GM21786 (cell line): ENCODE measurements at regions not wholly inside any gene's neighbourhood (a gene's known extent, or its start where the extent isn't known, plus 50 kb on each side); places are given as distances from the start of the nearest gene placed in this dataset.

Source experiments
- ATAC-seq: cut with Tn5 transposase; IDR thresholded peaks from one replicate; pipeline ENCODE4 v1.9.1; 2021; ENCODE audit not compliant: unreplicated experiment

- no peak for ATAC-seq
Observed at GRCh38 chr1:222114536-222115156, 372.8 kb upstream of the DUSP10 start.

DNA sequence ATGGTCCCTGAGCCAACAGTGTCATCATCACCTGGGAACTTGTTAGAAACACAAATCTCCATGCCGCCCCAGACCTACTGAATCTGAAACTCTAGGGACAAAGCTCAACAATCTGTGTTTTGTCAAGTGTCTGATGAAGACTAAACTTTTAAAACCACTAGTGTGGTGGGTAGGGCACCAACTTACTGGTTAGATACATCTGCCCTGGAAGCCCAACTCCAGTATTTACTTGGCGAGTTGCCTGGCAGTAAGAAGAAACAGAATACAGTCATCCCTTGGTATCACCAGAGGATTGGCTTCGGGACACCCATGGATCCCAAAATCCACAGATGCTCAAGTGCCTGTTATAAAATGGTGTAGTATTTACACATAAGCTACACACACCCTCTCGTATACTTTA lies 367.9 kb upstream of the DUSP10 start:
- ATAC-seq, result no peak

DNA sequence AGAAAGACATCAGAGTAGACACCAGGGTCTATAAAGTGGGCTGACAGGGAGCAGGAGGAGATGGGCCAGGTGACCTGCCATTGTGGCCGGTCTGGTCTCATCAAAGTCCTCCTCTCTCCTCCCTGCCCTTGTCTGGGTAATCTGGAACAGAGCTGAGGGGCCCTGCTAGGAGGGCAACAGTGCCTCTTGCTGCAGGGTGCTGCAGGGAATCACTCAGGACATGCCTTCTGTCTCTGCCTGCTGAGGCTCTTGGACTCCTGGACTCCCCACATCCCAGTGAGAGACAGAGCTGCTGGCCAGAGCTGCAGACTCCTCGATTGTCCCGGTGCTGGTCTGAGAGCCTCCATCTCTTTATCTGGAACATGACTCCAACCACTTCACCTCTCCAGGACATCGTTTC lies 366.1 kb upstream of the DUSP10 start:
- ATAC-seq, result no peak

DNA sequence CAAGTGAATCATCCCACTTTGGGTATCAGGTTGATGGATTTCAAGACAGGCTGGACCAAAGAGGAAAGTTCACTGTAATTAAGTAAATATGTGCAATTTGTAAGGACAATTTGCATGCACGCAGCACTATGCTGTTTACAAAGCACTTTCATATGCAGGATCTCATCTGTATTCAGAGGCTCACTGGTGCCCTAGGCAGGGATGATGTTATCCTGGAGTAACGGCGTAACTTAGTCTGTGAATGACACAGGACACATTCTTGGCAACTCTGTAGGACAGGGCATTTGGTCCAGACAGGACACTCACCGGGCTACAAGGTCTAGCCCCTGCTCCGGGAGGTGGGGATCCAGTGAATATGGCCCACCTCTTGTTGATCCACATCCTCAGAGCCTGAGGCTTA lies 365.4 kb upstream of the DUSP10 start:
- no peak for ATAC-seq

GRCh38 chr1:222106377-222106776 lies 364.5 kb upstream of the DUSP10 start:
- no peak for ATAC-seq

DNA sequence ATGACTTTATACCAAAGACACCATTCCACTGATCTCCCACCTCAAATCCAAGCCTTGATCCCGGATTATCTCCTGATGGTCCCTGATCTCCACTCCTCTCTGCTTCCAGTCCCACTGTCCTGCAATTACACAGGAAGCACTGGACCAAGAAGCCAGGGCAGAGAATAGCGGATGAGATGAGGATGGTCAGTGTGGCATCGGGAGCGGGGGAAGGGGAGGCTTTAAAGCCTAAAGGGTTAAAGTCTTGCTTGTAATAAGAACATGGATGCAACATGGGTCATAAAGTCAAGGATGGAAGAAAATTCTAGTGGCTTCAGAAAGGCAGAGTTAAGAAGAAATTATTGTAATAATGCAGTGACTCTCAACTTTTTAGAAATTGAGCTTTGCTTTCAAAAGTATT lies 364.0 kb upstream of the DUSP10 start:
- ATAC-seq, result no peak

GRCh38 chr1:222105393-222105737 lies 363.5 kb upstream of the DUSP10 start:
- peak; percentile 66 for ATAC-seq

- no peak for ATAC-seq
Observed at GRCh38 chr1:222104694-222105392, 363.0 kb upstream of the DUSP10 start.

DNA sequence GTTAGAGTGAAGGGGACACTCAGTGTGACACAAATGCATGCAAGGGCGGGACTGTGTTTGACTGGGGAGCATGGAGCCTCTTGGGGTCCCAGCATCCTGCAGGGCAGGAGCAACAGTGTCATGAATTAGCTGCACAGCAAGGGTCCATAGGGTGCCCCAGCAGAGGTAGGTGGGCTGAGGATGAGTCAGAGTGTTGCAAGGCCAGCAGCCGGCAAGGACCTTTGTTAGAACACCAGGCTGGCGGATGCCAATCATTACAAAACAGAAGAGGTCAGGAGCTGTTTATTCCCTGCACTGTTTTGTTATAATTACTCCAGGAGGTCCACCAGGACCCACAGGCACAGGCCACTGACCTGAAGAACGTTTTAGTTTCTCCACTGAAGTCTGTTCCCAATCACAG lies 362.2 kb upstream of the DUSP10 start:
- ATAC-seq, result no peak

DNA sequence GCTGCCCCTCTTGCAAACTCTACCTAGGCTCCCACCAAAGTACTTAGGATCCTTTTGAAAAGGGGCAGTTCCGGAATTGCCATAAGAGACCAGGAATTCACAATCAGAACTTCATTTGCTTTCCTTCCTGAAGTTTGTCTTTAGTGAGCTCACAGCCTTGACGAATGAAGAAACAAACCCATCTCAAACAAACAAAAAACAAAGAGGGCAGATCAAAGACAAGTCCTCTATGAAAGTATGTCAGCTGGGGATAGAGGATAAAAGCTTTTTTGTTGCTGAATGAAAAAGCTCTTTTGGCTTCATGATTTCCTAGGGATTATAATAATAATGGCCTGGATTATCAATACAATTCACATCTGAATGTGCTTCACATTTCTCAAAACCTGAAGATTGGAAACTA lies 357.9 kb upstream of the DUSP10 start:
- no peak for ATAC-seq

DNA sequence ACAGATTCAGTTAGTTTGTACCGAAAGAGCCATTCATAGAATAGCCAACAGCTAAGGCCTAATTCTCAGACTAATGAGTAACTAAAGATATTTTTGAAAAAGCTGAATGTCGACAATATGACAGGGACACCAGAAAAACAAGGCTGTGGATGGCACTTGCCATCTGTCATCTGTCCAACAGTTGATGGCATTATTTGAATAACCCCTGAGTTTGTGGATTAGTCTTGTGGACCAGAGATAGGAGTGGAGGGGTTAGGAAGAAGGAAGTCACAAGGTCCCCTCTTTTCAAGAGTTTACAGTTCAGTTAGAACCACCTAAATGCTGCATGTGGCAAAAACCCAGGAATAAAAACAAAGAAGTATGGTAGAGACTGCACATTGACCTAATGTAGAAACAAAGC lies 356.5 kb upstream of the DUSP10 start:
- no peak for ATAC-seq

DNA sequence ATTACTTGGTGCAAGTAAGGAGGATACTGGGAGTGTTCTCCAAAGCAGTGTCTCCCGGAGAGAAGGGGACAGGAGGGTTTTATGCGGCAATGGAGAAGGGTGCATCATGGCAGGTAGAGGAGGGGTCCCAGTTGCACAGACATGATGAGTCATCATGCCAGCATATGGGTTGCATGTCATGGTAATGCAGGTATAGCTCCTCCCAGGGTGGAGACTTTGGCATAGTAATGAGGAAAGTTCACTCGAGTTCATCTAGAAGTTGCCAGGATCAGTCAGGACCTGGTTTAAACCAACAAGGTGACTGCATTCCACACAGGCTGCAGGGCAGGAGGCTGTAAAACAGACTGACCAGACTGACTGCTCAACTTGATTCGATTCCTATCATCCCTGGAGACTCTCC lies 355.7 kb upstream of the DUSP10 start:
- ATAC-seq, result no peak

DNA sequence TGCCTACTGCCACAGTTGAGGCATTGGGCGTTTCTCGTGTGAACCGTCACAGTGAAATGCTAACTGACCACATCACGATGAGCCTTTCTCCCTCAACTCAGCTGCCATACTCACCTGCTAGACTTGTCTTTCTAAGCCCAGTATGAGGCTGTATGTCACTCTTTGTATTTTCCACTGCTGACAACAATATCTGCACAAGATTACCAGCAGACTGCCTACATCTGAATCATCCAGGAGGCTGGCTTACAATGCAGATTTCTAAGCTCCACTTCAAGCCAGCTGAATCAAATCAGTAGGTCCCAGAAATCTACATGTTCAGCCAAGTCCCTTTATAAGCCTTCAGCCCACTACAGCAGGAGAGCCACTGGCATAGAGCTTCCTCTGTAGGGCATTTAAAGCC lies 355.0 kb upstream of the DUSP10 start:
- ATAC-seq, result no peak

DNA sequence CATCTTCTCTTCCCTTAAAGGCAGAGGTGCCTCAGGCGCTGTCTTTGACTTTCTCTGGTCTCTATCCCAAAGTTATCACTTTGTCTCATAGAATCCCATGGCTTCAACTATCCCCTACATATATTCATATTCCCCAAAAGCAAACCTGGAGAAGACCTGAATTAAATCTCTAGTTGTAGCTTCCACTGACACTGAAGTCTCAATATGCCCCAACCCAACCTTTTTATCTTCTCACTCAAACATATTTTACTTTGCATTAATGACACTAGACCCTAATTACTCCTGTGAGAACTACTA lies 354.5 kb upstream of the DUSP10 start:
- ATAC-seq, result no peak

DNA sequence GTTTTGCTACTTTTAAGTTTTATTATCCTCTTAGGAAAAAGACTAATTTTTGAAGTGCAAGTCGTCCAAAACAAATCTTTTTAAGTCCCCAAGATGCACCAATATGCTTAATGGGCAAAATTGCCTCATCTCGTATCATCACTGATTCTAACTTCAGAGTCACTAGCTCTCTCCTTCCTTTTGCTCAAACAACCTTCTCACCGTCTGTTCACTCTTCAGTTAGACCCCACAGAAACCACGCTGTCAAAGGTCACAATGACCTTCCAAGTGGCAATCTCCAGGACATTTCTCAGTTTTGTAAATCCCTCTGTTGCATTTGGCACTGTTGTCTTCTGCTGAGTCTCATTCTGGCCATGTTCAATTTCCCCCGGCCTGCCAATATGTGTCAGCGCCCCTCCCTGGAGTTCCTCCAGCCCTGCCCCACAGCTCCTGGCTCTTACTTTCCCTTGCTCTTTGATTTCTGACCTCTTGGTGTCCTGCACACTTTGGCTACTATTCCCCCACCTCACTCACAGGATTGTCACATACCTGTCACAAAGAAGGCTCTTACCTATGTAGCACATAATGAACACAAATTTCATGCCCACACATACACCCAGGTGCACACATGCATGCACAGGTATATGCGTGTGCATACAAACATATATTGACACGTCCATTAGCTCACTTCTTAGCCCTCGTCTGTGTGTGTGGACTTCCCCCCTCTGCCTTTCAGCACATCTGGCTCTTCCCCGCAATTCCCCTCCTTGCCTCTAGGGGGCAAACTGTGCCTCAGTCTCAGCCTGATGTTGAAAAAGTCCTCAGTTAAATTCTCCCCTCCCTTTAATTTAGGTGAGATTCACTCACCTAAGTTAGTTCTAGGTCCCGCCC lies 354.0 kb upstream of the DUSP10 start:
- ATAC-seq, result peak; percentile 77

DNA sequence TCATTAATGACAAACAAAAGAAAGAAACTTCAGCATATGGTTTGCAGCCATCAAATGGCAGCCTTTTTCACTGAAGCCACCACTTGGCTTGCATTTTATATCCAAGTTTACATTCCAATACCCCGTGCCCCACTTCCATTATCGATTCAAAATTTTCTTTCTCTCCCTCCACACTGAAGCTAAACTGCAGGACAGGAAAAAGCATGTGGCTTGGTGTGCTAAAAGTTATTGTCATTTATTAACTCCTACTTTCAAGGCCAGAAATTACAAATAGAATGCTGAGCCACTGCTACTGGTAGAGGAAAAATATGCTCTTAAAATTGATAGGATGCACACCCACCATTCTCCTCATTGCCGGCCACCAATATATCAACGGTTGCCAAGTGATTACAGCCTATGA lies 351.6 kb upstream of the DUSP10 start:
- no peak for ATAC-seq

DNA sequence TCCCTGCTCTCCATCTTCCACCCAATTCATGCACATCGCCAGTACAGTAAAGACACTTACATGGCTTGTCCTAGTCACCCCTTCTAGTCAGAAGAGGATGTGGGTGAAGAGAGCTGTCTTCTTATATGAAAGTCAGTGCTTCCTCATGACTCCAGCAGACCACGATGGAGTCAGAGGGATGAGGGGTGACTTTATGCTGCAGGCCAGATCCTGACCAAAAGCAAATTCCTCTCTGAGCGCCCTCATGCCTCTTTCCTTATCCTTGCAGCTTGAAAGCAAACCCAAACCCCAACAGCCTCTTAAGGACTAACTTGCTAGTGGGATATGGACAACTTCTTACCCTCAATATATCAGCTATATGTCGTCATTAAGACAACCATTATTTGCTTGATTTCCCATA lies 348.2 kb upstream of the DUSP10 start:
- ATAC-seq, result no peak

DNA sequence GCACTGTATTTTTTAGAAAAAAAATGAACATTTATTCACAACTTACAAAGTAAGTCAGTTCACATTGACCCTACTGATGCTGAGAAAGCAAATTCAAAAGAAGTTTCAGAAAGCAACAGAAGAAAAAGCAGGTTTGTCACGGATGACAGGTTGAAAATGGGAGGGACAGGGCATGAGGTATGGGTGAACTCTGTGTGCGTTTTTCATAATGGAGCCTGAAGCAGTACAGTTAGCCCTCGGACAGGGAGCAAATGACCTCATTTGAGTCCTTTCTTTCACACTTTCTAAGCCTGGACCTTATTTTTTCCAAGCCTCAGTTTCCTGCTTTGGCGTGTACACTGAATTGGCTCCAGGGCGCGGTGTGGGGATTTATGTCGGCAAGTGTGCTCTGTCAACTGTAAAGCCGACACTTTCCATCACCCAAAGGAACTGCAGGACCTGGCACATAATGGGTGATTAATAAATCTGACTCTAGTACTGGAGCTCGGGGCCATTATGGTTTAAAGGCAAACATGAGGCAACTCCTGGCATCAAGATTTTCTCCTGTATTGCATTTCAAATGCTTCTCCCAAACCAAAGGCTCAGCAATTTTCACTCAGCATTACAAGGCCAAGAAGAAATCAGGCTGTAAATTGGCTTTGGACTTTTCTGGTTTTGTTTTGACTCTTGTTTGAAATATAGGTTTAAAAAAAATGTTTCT lies 345.5 kb upstream of the DUSP10 start:
- no peak for ATAC-seq

- no peak for ATAC-seq
Observed at GRCh38 chr1:222084996-222085395, 343.1 kb upstream of the DUSP10 start.

DNA sequence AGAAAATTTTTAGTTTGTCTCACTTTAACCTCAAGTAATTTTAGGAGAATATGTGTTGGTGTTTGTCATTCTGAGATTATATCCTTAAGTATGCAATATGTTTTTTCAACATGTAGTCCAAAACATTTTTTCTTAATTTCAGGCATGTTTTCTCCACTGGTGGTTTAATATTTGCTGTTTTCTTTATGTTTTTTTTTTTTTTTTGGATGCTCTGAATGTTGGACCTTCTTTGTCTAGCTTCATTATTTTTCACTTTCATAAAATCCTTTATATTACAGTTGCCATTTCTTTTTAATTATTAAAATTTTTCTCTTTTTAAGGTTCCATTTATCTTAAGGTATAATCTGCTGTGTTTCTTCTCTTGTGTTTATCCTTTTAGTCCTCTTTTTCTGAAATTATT lies 342.2 kb upstream of the DUSP10 start:
- ATAC-seq, result no peak

- no peak for ATAC-seq
Observed at GRCh38 chr1:222081859-222082258, 340.0 kb upstream of the DUSP10 start.

GRCh38 chr1:222079566-222079965 lies 337.7 kb upstream of the DUSP10 start:
- ATAC-seq, result no peak
